ENCODE measurements at regions not wholly inside any gene's neighbourhood (a gene's known extent, or its start where the extent isn't known, plus 50 kb on each side); places are given as distances from the start of the nearest gene placed in this dataset.

GRCh38 chr2:228956701-228957474 is 314.2 kb downstream of the PID1 start:
- no peak for TF ChIP-seq CTCF (IDR thresholded peaks at IDR 0.05)
- TF ChIP-seq POLR2AphosphoS5 (IDR thresholded peaks at IDR 0.05), result no peak
- no peak for TF ChIP-seq EP300 (IDR thresholded peaks at IDR 0.05)

All from stomach (tissue), 4 donors.